ENCODE measurements at regions not wholly inside any gene's neighbourhood (a gene's known extent, or its start where the extent isn't known, plus 50 kb on each side); places are given as distances from the start of the nearest gene placed in this dataset.

- Mint-ChIP-seq H3K9me3 (no peaks in the 10 kb centered on the region), H3K36me3 (no peaks in the 10 kb centered on the region), H3K27ac (no peak overlapping the region), H3K4me1 (no peaks in the 10 kb centered on the region), H3K4me3 (no peak overlapping the region)
- no peak for ATAC-seq
- DNase-seq (ENCODE audit: low spot score in 2 of 2): no peak
Observed at GRCh38 chr2:74748665-74749064, 85.3 kb upstream of the HK2 start.

- DNase-seq (ENCODE audit: low spot score in 2 of 2): no peak
- no peaks in the 10 kb centered on the region for H3K4me1 Mint-ChIP-seq
- ATAC-seq: no peak
- no peaks in the 10 kb centered on the region for H3K36me3 Mint-ChIP-seq
- no peaks in the 10 kb centered on the region for H3K9me3 Mint-ChIP-seq
- H3K4me3 Mint-ChIP-seq: no peak overlapping the region
- no peak overlapping the region for H3K27ac Mint-ChIP-seq
Observed at GRCh38 chr2:74749432-74749831, 84.5 kb upstream of the HK2 start.

GRCh38 chr2:74751981-74752851 is 81.7 kb upstream of the HK2 start:
- no peak overlapping the region for H3K4me3 Mint-ChIP-seq
- no peak overlapping the region for H3K27ac Mint-ChIP-seq
- H3K9me3 Mint-ChIP-seq: peaks cover 5% of the 10 kb centered on the region
- H3K36me3 Mint-ChIP-seq: no peaks in the 10 kb centered on the region
- ATAC-seq (no peak), DNase-seq (ENCODE audit: low spot score in 2 of 2) (no peak)
- no peaks in the 10 kb centered on the region for H3K4me1 Mint-ChIP-seq

GRCh38 chr2:74755386-74755785 is 78.5 kb upstream of the HK2 start:
- H3K36me3 Mint-ChIP-seq: no peaks in the 10 kb centered on the region
- H3K4me1 Mint-ChIP-seq: no peaks in the 10 kb centered on the region
- ATAC-seq: no peak
- no peak overlapping the region for H3K27ac Mint-ChIP-seq
- no peak overlapping the region for H3K4me3 Mint-ChIP-seq
- DNase-seq (ENCODE audit: low spot score in 2 of 2): no peak
- H3K9me3 Mint-ChIP-seq: peaks cover 5% of the 10 kb centered on the region

GRCh38 chr2:74756356-74756890 is 77.5 kb upstream of the HK2 start:
- H3K4me3 Mint-ChIP-seq: no peak overlapping the region
- no peaks in the 10 kb centered on the region for H3K36me3 Mint-ChIP-seq
- peaks cover 5% of the 10 kb centered on the region for H3K9me3 Mint-ChIP-seq
- no peak for ATAC-seq
- no peak overlapping the region for H3K27ac Mint-ChIP-seq
- DNase-seq (ENCODE audit: low spot score in 2 of 2): no peak
- no peaks in the 10 kb centered on the region for H3K4me1 Mint-ChIP-seq

GRCh38 chr2:74759986-74760385 is 73.9 kb upstream of the HK2 start:
- Mint-ChIP-seq H3K4me3 (no peak overlapping the region), H3K36me3 (no peaks in the 10 kb centered on the region), H3K4me1 (no peaks in the 10 kb centered on the region), H3K9me3 (peaks cover 5% of the 10 kb centered on the region), H3K27ac (no peak overlapping the region)
- no peak for ATAC-seq
- DNase-seq (ENCODE audit: low spot score in 2 of 2): no peak

GRCh38 chr2:74760875-74761630 is 72.9 kb upstream of the HK2 start:
- Mint-ChIP-seq H3K4me1 (no peaks in the 10 kb centered on the region), H3K36me3 (no peaks in the 10 kb centered on the region), H3K27ac (no peak overlapping the region), H3K9me3 (peaks cover 5% of the 10 kb centered on the region), H3K4me3 (no peak overlapping the region)
- ATAC-seq (no peak), DNase-seq (ENCODE audit: low spot score in 2 of 2) (no peak)

GRCh38 chr2:74762789-74763188 is 71.1 kb upstream of the HK2 start:
- Mint-ChIP-seq H3K4me3 (no peak overlapping the region), H3K36me3 (no peaks in the 10 kb centered on the region), H3K4me1 (no peaks in the 10 kb centered on the region), H3K27ac (no peak overlapping the region), H3K9me3 (no peaks in the 10 kb centered on the region)
- DNase-seq (ENCODE audit: low spot score in 2 of 2) (no peak), ATAC-seq (no peak)

- ATAC-seq: no peak
- no peaks in the 10 kb centered on the region for H3K9me3 Mint-ChIP-seq
- no peaks in the 10 kb centered on the region for H3K4me1 Mint-ChIP-seq
- DNase-seq (ENCODE audit: low spot score in 2 of 2): no peak
- no peaks in the 10 kb centered on the region for H3K36me3 Mint-ChIP-seq
- no peak overlapping the region for H3K4me3 Mint-ChIP-seq
- peak overlapping the region; percentile 38 for H3K27ac Mint-ChIP-seq
Observed at GRCh38 chr2:74763962-74764428, 69.9 kb upstream of the HK2 start.

GRCh38 chr2:74764429-74765272 is 69.3 kb upstream of the HK2 start:
- Mint-ChIP-seq H3K9me3 (no peaks in the 10 kb centered on the region), H3K36me3 (no peaks in the 10 kb centered on the region), H3K27ac (peak overlapping the region; percentile 38), H3K4me3 (no peak overlapping the region), H3K4me1 (no peaks in the 10 kb centered on the region)
- ATAC-seq (no peak), DNase-seq (ENCODE audit: low spot score in 2 of 2) (no peak)

- H3K4me3 Mint-ChIP-seq: no peak overlapping the region
- H3K9me3 Mint-ChIP-seq: no peaks in the 10 kb centered on the region
- no peaks in the 10 kb centered on the region for H3K36me3 Mint-ChIP-seq
- ATAC-seq (no peak), DNase-seq (ENCODE audit: low spot score in 2 of 2) (no peak)
- H3K27ac Mint-ChIP-seq: no peak overlapping the region
- no peaks in the 10 kb centered on the region for H3K4me1 Mint-ChIP-seq
Observed at GRCh38 chr2:74766780-74767179, 67.1 kb upstream of the HK2 start.

- H3K4me3 Mint-ChIP-seq: no peak overlapping the region
- DNase-seq (ENCODE audit: low spot score in 2 of 2): no peak
- no peaks in the 10 kb centered on the region for H3K36me3 Mint-ChIP-seq
- no peak overlapping the region for H3K27ac Mint-ChIP-seq
- no peaks in the 10 kb centered on the region for H3K4me1 Mint-ChIP-seq
- no peak for ATAC-seq
- no peaks in the 10 kb centered on the region for H3K9me3 Mint-ChIP-seq
Observed at GRCh38 chr2:74767618-74768017, 66.3 kb upstream of the HK2 start.

GRCh38 chr2:74768401-74768914 is 65.5 kb upstream of the HK2 start:
- DNase-seq (ENCODE audit: low spot score in 2 of 2) (no peak), ATAC-seq (no peak)
- H3K36me3 Mint-ChIP-seq: no peaks in the 10 kb centered on the region
- no peak overlapping the region for H3K4me3 Mint-ChIP-seq
- no peaks in the 10 kb centered on the region for H3K9me3 Mint-ChIP-seq
- no peaks in the 10 kb centered on the region for H3K4me1 Mint-ChIP-seq
- no peak overlapping the region for H3K27ac Mint-ChIP-seq

GRCh38 chr2:74772046-74772445 is 61.9 kb upstream of the HK2 start:
- DNase-seq (ENCODE audit: low spot score in 2 of 2) (no peak), ATAC-seq (no peak)
- no peak overlapping the region for H3K27ac Mint-ChIP-seq
- H3K9me3 Mint-ChIP-seq: no peaks in the 10 kb centered on the region
- H3K4me1 Mint-ChIP-seq: no peaks in the 10 kb centered on the region
- no peak overlapping the region for H3K4me3 Mint-ChIP-seq
- H3K36me3 Mint-ChIP-seq: no peaks in the 10 kb centered on the region
